ENCODE measurements at regions not wholly inside any gene's neighbourhood (a gene's known extent, or its start where the extent isn't known, plus 50 kb on each side); places are given as distances from the start of the nearest gene placed in this dataset.

DNA sequence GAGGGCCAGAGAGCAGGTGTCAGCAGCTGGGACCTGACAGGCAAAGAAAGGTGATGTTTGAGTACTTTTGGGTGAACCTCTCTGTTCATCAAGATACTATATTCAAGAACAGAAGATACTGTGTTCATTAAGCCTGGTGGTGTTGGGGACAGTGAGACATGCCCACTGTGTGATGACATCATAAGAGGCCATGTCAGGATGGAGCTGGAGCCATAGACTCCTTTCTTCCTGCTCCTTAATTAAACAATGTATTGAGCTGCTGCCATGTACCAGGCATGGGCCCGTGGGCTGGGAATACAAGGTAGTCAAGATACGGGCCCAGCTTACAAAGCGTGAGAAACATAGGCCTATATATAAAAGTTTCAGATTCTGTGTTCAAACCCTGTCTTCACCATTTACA lies 435.4 kb downstream of the RPS6KC1 start:
- Mint-ChIP-seq H3K36me3 (no peaks in the 10 kb centered on the region), H3K27ac (no peak overlapping the region), H3K4me1 (no peaks in the 10 kb centered on the region), H3K9me3 (peaks cover 0 to 15% (median 4%) of the 10 kb centered on the region in 7 donors), H3K27me3 (ENCODE audit: low read depth in 3 of 3) (no peaks in the 10 kb centered on the region), H3K4me3 (no peak overlapping the region)
- Histone ChIP-seq H3K4me2 (replicated peaks; ENCODE audit: extremely low read depth, low read length, poor library complexity, severe bottlenecking) (no peak overlapping the region), H3K9me3 (replicated peaks in 1 of 2; ENCODE audit: control insufficient read depth in 1 of 2, insufficient read depth in 1 of 2, low read length in 2 of 2) (no peaks in the 10 kb centered on the region), H3K79me2 (ENCODE audit: insufficient read depth, low read length) (no peaks in the 10 kb centered on the region), H3K27ac (ENCODE audit: low read depth in 1 of 2, low read length in 2 of 2) (no peak overlapping the region), H3K4me3 (replicated peaks in 1 of 3; ENCODE audit: low read depth in 2 of 3, low read length in 3 of 3) (no peak overlapping the region), H3K4me1 (ENCODE audit: control insufficient read depth in 1 of 2, insufficient read depth in 2 of 2, low read length in 2 of 2) (no peaks in the 10 kb centered on the region), H3K27me3 (ENCODE audit: control insufficient read depth in 2 of 2, insufficient read depth in 2 of 2, low read length in 2 of 2) (no peaks in the 10 kb centered on the region), H2AFZ (ENCODE audit: insufficient read depth, low read depth, low read length, poor library complexity, severe bottlenecking) (no peak overlapping the region), H3K36me3 (replicated peaks in 1 of 2; ENCODE audit: control insufficient read depth in 1 of 2, insufficient read depth in 2 of 2, low read length in 2 of 2) (no peaks in the 10 kb centered on the region), H3K9ac (ENCODE audit: insufficient read depth, low read length, poor library complexity, severe bottlenecking) (no peak overlapping the region), H4K20me1 (ENCODE audit: insufficient read depth, low read length) (no peaks in the 10 kb centered on the region)
- WGBS (ENCODE audit: insufficient coverage), result no CpG with 5 or more reads among the region's 3 CpGs
- no peak for DNase-seq
- intact Hi-C loops (cut with micrococcal nuclease), result no loop called here
- TF ChIP-seq, protein P1, sequence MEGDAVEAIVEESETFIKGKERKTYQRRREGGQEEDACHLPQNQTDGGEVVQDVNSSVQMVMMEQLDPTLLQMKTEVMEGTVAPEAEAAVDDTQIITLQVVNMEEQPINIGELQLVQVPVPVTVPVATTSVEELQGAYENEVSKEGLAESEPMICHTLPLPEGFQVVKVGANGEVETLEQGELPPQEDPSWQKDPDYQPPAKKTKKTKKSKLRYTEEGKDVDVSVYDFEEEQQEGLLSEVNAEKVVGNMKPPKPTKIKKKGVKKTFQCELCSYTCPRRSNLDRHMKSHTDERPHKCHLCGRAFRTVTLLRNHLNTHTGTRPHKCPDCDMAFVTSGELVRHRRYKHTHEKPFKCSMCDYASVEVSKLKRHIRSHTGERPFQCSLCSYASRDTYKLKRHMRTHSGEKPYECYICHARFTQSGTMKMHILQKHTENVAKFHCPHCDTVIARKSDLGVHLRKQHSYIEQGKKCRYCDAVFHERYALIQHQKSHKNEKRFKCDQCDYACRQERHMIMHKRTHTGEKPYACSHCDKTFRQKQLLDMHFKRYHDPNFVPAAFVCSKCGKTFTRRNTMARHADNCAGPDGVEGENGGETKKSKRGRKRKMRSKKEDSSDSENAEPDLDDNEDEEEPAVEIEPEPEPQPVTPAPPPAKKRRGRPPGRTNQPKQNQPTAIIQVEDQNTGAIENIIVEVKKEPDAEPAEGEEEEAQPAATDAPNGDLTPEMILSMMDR (IDR thresholded peaks at IDR 0.05), result no peak

- no peak overlapping the region for H2AFZ ChIP-seq (ENCODE audit: insufficient read depth, low read depth, low read length, poor library complexity, severe bottlenecking)
These were observed 440.4 kb downstream of the RPS6KC1 start for GRCh38 chr1:213491468-213491867.

More at GRCh38 chr1:213491468-213491867, 440.4 kb downstream of the RPS6KC1 start:
- 92% methylated on average over 2 of the region's 5 CpGs for WGBS (ENCODE audit: insufficient coverage)
- H3K4me3 Mint-ChIP-seq, result no peak overlapping the region
- Histone ChIP-seq H3K27ac (ENCODE audit: low read depth in 1 of 2, low read length in 2 of 2) (no peak overlapping the region), H3K36me3 (replicated peaks in 1 of 2; ENCODE audit: control insufficient read depth in 1 of 2, insufficient read depth in 2 of 2, low read length in 2 of 2) (no peaks in the 10 kb centered on the region), H3K9ac (ENCODE audit: insufficient read depth, low read length, poor library complexity, severe bottlenecking) (no peak overlapping the region), H3K27me3 (ENCODE audit: control insufficient read depth in 2 of 2, insufficient read depth in 2 of 2, low read length in 2 of 2) (no peaks in the 10 kb centered on the region), H3K79me2 (ENCODE audit: insufficient read depth, low read length) (no peaks in the 10 kb centered on the region), H4K20me1 (ENCODE audit: insufficient read depth, low read length) (no peaks in the 10 kb centered on the region), H3K4me2 (replicated peaks; ENCODE audit: extremely low read depth, low read length, poor library complexity, severe bottlenecking) (no peak overlapping the region), H3K9me3 (replicated peaks in 1 of 2; ENCODE audit: control insufficient read depth in 1 of 2, insufficient read depth in 1 of 2, low read length in 2 of 2) (no peaks in the 10 kb centered on the region), H3K4me1 (ENCODE audit: control insufficient read depth in 1 of 2, insufficient read depth in 2 of 2, low read length in 2 of 2) (no peaks in the 10 kb centered on the region), H3K4me3 (replicated peaks in 1 of 3; ENCODE audit: low read depth in 2 of 3, low read length in 3 of 3) (no peak overlapping the region)
- intact Hi-C loops (cut with micrococcal nuclease), result no loop called here
- no peak for DNase-seq
- no peaks in the 10 kb centered on the region for H3K36me3 Mint-ChIP-seq
- H3K9me3 Mint-ChIP-seq, result peaks cover 0 to 18% (median 2%) of the 10 kb centered on the region in 7 donors
- no peaks in the 10 kb centered on the region for H3K27me3 Mint-ChIP-seq (ENCODE audit: low read depth in 3 of 3)
- H3K4me1 Mint-ChIP-seq, result no peaks in the 10 kb centered on the region
- TF ChIP-seq, protein P1 (IDR thresholded peaks at IDR 0.05), result no peak
- H3K27ac Mint-ChIP-seq, result no peak overlapping the region
